Panc1 (cell line): ENCODE measurements at regions not wholly inside any gene's neighbourhood (a gene's known extent, or its start where the extent isn't known, plus 50 kb on each side); places are given as distances from the start of the nearest gene placed in this dataset.

ENCODE experiments used
- ATAC-seq: fragments of 200-7000 bp; cut with Tn5 transposase; 2 replicates; pipeline ENCODE4 v1.9.1; 2020; ENCODE audit warnings: mild to moderate bottlenecking, moderate library complexity
- BruUV-seq: library from RNA; stranded (reverse); fragments of 400-500 nt; replicated peaks from 2 replicates; lab custom pipeline; 2021; lab: Mats Ljungman, UMichigan
- CTCF ChIA-PET: fragments of 300-600 bp; sonication (Branson Sonifier 250); formaldehyde crosslinking; loops from one replicate; lab custom pipeline; 2022; ENCODE audit warnings: antibody characterized with exemption; lab: Charles Lee
- POLR2A ChIA-PET: fragments of 300-600 bp; sonication (Branson Sonifier 250); formaldehyde crosslinking; loops from one replicate; lab custom pipeline; 2022; ENCODE audit warnings: antibody characterized with exemption; lab: Charles Lee
- DNase-seq: peaks from one replicate; pipeline ENCODE4 v3.0.0-alpha.2; 2010; ENCODE audit warnings: low read depth, low spot score
- H3K27ac ChIP-seq: 2 replicates; pipeline ENCODE4 v1.5.1; 2011; ENCODE audit warnings: mild to moderate bottlenecking, low read length, inconsistent platforms
- H3K27me3 ChIP-seq: fragments of 200-500 bp; sonication (Bioruptor generic); 2 replicates; pipeline ENCODE4 v1.6.0; 2014; ENCODE audit warnings: low read length, inconsistent platforms; ENCODE audit not compliant: control insufficient read depth, insufficient read depth
- H3K36me3 ChIP-seq: fragments of 200-500 bp; sonication (Bioruptor generic); 2 replicates; pipeline ENCODE4 v1.5.1; 2014; ENCODE audit warnings: inconsistent platforms, mild to moderate bottlenecking, low read length, moderate library complexity; ENCODE audit not compliant: control insufficient read depth, insufficient read depth
- H3K4me1 ChIP-seq: 2 replicates; pipeline ENCODE4 v1.5.1; 2011; ENCODE audit warnings: inconsistent platforms, mild to moderate bottlenecking, low read length, moderate library complexity; ENCODE audit not compliant: control insufficient read depth, insufficient read depth
- H3K4me3 ChIP-seq, 2 experiments: 2 replicates each; pipeline ENCODE4 v1.5.1; 2011 to 2012; ENCODE audit warnings: low read depth in 2 of 2, low read length in 2 of 2, mild to moderate bottlenecking in 2 of 2, inconsistent platforms in 1 of 2, moderate library complexity in 1 of 2
- H3K9me3 ChIP-seq: fragments of 200-500 bp; sonication (Bioruptor generic); 2 replicates; pipeline ENCODE4 v1.5.1; 2014; ENCODE audit warnings: low read depth, mild to moderate bottlenecking, inconsistent platforms, low read length, moderate library complexity; ENCODE audit not compliant: control insufficient read depth, insufficient read depth
- CTCF ChIP-seq: fragments of 450-650 bp; IDR thresholded peaks from 2 replicates; pipeline ENCODE4 v1.5.1; 2017; ENCODE audit warnings: mild to moderate bottlenecking
- POLR2AphosphoS5 ChIP-seq: IDR thresholded peaks from 2 replicates; pipeline ENCODE4 v1.6.1; 2012; ENCODE audit warnings: mild to moderate bottlenecking, low read depth, low read length, moderate library complexity
- REST ChIP-seq, 2 experiments: IDR thresholded peaks; 2 replicates each; pipeline ENCODE4 v1.6.1; 2011 to 2012; ENCODE audit warnings: low read depth in 2 of 2, control low read depth in 1 of 2, low read length in 1 of 2, mild to moderate bottlenecking in 1 of 2, moderate library complexity in 1 of 2; ENCODE audit not compliant: insufficient read depth in 1 of 2
- SIN3A ChIP-seq: IDR thresholded peaks from 2 replicates; pipeline ENCODE4 v1.6.1; 2012; ENCODE audit warnings: low read depth, mild to moderate bottlenecking, low read length, moderate library complexity, borderline replicate concordance; ENCODE audit not compliant: insufficient read depth
- TCF7L2 ChIP-seq: IDR thresholded peaks from 2 replicates; pipeline ENCODE4 v1.6.1; 2011; ENCODE audit warnings: mild to moderate bottlenecking, low read depth, low read length, inconsistent platforms
- in situ Hi-C: cut with HindIII; loops from 2 replicates; pipeline ENCODE4 v1.10.0; 2016; ENCODE audit warnings: low sequenced_read_pairs, low pct_unique_long_range_greater_than_20kb
- intact Hi-C: fragments of 100-400 bp; cut with micrococcal nuclease; formaldehyde crosslinking; loops from one replicate; pipeline ENCODE4 v1.10.0; 2022; ENCODE audit not compliant: unreplicated experiment

- in situ Hi-C loops: no loop called here
- no peak for DNase-seq
- intact Hi-C loops: no loop called here
- Histone ChIP-seq H3K27ac (no peak overlapping the region), H3K4me1 (no peaks in the 10 kb centered on the region), H3K4me3 (no peak overlapping the region), H3K27me3 (no peaks in the 10 kb centered on the region), H3K36me3 (no peaks in the 10 kb centered on the region), H3K9me3 (no peaks in the 10 kb centered on the region)
- ChIA-PET CTCF (no interaction called here), POLR2A (no interaction called here)
- no peak for ATAC-seq
- BruUV-seq: no TSS peak
- TF ChIP-seq CTCF (no peak), REST (IDR thresholded peaks at IDR 0.05; ENCODE audit: insufficient read depth in 1 of 2, low read depth in 2 of 2, low read length in 1 of 2) (no peak), TCF7L2 (no peak), SIN3A (no peak), POLR2AphosphoS5 (no peak)
Measured at GRCh38 chr10:55305285-55305684, 504.3 kb upstream of the PCDH15 start.

GRCh38 chr10:55287346-55287745 lies 486.3 kb upstream of the PCDH15 start:
- Histone ChIP-seq H3K4me3 (no peak overlapping the region), H3K27ac (no peak overlapping the region), H3K9me3 (no peaks in the 10 kb centered on the region), H3K4me1 (no peaks in the 10 kb centered on the region), H3K36me3 (no peaks in the 10 kb centered on the region), H3K27me3 (no peaks in the 10 kb centered on the region)
- POLR2A ChIA-PET: no interaction called here
- no TSS peak for BruUV-seq
- CTCF ChIA-PET: interaction anchor here (0.6 kb wide), 1 partner anchor 161 kb away, joined by 4 read pairs; no protein-coding TSS in a partner anchor
- TF ChIP-seq CTCF (peak; percentile 21; the same call in 1 of the 2 replicates), SIN3A (no peak)
- in situ Hi-C loops: no loop called here
- ATAC-seq: peak; percentile 78
- no peak for DNase-seq
- intact Hi-C loops: no loop called here
